ENCODE measurements at regions not wholly inside any gene's neighbourhood (a gene's known extent, or its start where the extent isn't known, plus 50 kb on each side); places are given as distances from the start of the nearest gene placed in this dataset.

- in situ Hi-C loops (cut with MboI; ENCODE audit: low pct_unique_long_range_greater_than_20kb, low sequenced_read_pairs, unreplicated experiment): no loop called here
- no peak for DNase-seq (ENCODE audit: low spot score)
- TF ChIP-seq CTCF (IDR thresholded peaks at IDR 0.05; ENCODE audit: extremely low read depth, insufficient read depth, missing control alignments): no peak
These were observed 152.2 kb downstream of the ASMT start for GRCh38 chrX:1767026-1767425.

GRCh38 chrX:1778817-1779216, 164.0 kb downstream of the ASMT start:
- no peak for TF ChIP-seq CTCF (IDR thresholded peaks at IDR 0.05; ENCODE audit: extremely low read depth, insufficient read depth, missing control alignments)
- no peak for DNase-seq (ENCODE audit: low spot score)
- in situ Hi-C loops (cut with MboI; ENCODE audit: low pct_unique_long_range_greater_than_20kb, low sequenced_read_pairs, unreplicated experiment): no loop called here

DNA sequence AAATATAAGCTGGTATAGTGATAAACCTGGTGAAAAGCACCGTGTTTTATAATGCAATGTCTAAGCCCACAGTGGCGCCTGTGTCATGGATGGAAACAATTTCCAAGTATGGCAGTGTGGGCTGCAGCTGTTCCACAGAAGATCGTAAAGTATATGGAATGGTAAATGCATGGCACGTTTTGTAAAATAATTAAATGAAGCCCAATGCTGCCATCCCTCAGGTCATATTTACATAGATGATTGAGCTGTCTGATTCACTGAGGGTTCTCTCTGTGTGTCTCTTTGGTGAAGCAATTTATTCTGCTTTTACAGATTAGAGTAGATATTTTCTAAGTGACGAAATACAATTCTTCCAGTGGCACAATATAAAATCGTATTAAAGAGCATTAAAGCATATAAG, 164.8 kb downstream of the ASMT start:
- in situ Hi-C loops (cut with MboI; ENCODE audit: low pct_unique_long_range_greater_than_20kb, low sequenced_read_pairs, unreplicated experiment): no loop called here
- no peak for DNase-seq (ENCODE audit: low spot score)
- TF ChIP-seq CTCF (IDR thresholded peaks at IDR 0.05; ENCODE audit: extremely low read depth, insufficient read depth, missing control alignments): no peak

DNA sequence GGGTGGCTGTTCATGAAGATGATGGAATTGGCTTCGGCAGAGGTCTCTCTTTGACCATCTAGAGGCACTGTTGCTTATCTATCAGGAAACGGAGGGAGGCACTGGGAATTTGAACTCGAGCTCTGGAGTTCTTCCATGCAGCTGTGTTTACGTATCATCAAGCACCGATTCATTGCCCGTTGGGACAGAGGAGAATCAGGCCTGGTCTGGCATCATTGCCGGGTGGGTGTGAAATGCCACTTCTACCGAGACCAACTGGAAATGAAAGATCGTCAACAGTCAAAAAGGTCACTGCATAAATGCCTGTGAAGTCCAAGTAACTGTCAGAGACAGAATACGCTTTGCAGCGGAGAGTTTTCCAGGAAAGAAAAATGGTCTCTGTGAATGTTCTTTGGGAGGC, 166.9 kb downstream of the ASMT start:
- DNase-seq (ENCODE audit: low spot score): no peak
- in situ Hi-C loops (cut with MboI; ENCODE audit: low pct_unique_long_range_greater_than_20kb, low sequenced_read_pairs, unreplicated experiment): no loop called here
- no peak for TF ChIP-seq CTCF (IDR thresholded peaks at IDR 0.05; ENCODE audit: extremely low read depth, insufficient read depth, missing control alignments)

DNA sequence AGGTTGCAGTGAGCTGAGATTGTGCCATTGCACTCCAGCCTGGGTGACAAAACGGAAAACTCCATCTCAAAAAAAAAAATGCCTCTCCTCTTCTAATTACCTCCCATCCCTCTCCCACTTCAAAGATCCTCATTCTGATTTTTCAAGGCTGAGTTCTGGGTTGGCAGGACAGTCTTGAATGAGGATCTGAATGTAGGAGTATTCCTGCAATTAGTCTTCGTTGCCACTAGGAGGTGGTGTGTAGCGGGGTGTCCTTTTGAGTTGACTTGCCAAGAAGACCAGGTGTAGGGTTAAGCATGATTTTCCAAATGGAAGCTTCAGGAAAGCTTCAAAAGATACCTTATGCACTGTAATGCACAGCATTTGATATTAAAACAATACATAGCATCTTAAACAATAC, 169.9 kb downstream of the ASMT start:
- TF ChIP-seq CTCF (IDR thresholded peaks at IDR 0.05; ENCODE audit: extremely low read depth, insufficient read depth, missing control alignments): peak; percentile 5
- in situ Hi-C loops (cut with MboI; ENCODE audit: low pct_unique_long_range_greater_than_20kb, low sequenced_read_pairs, unreplicated experiment): no loop called here
- no peak for DNase-seq (ENCODE audit: low spot score)

DNA sequence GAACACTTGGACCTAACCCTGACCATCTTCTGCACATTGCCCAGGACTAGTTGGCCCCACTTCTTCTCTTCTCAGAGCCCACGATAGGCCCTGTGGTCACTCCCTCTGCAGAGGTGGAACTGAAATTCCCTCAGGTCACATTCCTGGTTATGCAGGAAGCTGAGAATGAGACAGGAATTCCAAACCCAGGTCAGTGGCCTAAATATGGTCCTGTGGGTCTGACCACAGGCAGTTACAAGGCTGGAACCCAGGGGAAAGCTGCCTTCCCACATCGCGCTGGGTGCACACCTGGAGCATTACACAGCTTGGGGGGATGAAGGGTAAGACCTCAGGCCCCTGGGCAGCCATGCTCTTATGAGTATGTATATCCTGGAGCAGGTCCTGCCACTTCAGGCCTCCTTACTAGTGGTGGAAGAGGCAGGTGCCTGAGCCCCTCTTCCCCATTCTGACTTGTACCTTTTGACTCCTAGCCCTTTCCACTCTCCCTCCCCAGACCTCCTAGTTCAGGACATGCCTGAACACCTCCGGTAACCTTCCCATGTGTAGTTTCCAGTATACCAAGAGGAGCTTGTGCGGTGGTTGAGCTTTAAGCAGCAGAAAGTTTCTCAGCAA, 173.5 kb downstream of the ASMT start:
- TF ChIP-seq CTCF (IDR thresholded peaks at IDR 0.05; ENCODE audit: extremely low read depth, insufficient read depth, missing control alignments): no peak
- DNase-seq (ENCODE audit: low spot score): no peak
- in situ Hi-C loops (cut with MboI; ENCODE audit: low pct_unique_long_range_greater_than_20kb, low sequenced_read_pairs, unreplicated experiment): no loop called here

DNA sequence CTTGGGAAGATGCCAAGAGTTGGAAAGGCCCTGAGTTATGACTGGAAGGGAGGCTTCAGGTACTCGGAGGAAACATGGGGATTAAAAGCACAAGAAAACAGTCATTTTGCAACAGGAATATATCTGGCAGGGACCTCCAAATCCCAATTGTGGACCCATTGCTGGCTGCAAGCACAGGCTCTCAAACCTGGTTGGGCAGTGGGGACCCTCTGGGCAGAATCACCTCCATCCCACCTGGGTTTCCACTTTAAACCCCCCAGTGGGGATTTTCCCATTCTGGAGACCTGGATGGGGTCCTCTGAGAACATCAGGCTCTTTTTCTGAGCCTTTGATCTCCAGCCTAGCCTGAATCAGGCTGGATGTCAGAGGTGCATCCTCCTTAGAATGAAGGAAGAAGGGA, 177.8 kb downstream of the ASMT start:
- no peak for TF ChIP-seq CTCF (IDR thresholded peaks at IDR 0.05; ENCODE audit: extremely low read depth, insufficient read depth, missing control alignments)
- no peak for DNase-seq (ENCODE audit: low spot score)
- in situ Hi-C loops (cut with MboI; ENCODE audit: low pct_unique_long_range_greater_than_20kb, low sequenced_read_pairs, unreplicated experiment): no loop called here

Data from GM13977 (cell line).